HL-60 (cell line): ENCODE measurements at regions not wholly inside any gene's neighbourhood (a gene's known extent, or its start where the extent isn't known, plus 50 kb on each side); places are given as distances from the start of the nearest gene placed in this dataset.

Experiments
- DNase-seq, 2 experiments: peaks; one replicate each; pipeline ENCODE4 v3.0.0-alpha.2; 2010 to 2020; ENCODE audit warnings: low read depth in 1 of 2, low spot score in 1 of 2
- H3K27ac ChIP-seq: fragments of 250-450 bp; sonication (Bioruptor Pico); replicated peaks from 2 replicates; pipeline ENCODE4 v1.5.1; 2020; ENCODE audit warnings: mild to moderate bottlenecking, moderate library complexity
- H3K27me3 ChIP-seq: fragments of 250-450 bp; sonication (Bioruptor Pico); 2 replicates; pipeline ENCODE4 v1.5.1; 2021; ENCODE audit warnings: mild to moderate bottlenecking, moderate library complexity; ENCODE audit not compliant: insufficient read depth, poor library complexity, severe bottlenecking
- H3K4me3 ChIP-seq: replicated peaks from 2 replicates; pipeline ENCODE4 v1.5.1; 2011; ENCODE audit warnings: mild to moderate bottlenecking, control low read depth, low read length; ENCODE audit not compliant: insufficient read depth
- GABPA ChIP-seq: IDR thresholded peaks from 2 replicates; pipeline ENCODE4 v1.6.1; 2012; ENCODE audit warnings: low read depth
- POLR2AphosphoS5 ChIP-seq: IDR thresholded peaks from 2 replicates; pipeline ENCODE4 v1.6.1; 2012; ENCODE audit warnings: low read depth
- REST ChIP-seq: IDR thresholded peaks from 2 replicates; pipeline ENCODE4 v1.6.1; 2012; ENCODE audit warnings: low read depth; ENCODE audit not compliant: insufficient replicate concordance
- SPI1 ChIP-seq: IDR thresholded peaks from 2 replicates; pipeline ENCODE4 v1.6.1; 2012; ENCODE audit warnings: low read depth, mild to moderate bottlenecking, borderline replicate concordance
- TF ChIP-seq, protein P1 (sequence below): IDR thresholded peaks from one replicate; pipeline ENCODE4 v1.5.1; 2011; ENCODE audit warnings: low read length, control low read depth, inconsistent platforms; ENCODE audit not compliant: insufficient read depth

DNA sequence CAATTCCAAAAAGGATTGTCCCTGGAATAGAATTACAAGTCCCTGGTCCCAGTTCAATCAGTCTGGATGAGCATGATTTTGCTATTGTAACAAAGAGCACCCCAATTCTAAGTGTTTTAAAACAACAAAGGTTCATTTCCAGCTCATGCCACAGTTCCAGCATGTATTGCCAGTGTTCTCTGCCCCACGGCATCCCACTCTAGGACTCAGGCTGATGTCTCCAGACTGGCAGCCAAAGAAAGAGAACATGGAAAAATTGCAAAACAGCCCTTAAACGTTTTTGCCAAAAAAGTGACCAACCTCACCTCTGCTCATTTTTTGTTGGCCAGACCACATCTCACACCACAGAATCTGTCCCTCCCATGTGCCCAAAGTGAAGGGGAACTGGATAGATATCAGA, 116.0 kb upstream of the PLXNC1 start:
- H3K27ac ChIP-seq = no peak overlapping the region
- no peak for DNase-seq
- H3K4me3 ChIP-seq = no peak overlapping the region
- H3K27me3 ChIP-seq = no peaks in the 10 kb centered on the region
- no peak for TF ChIP-seq POLR2AphosphoS5
- TF ChIP-seq GABPA = no peak
- no peak for TF ChIP-seq SPI1
- TF ChIP-seq REST = no peak
- TF ChIP-seq, protein P1, sequence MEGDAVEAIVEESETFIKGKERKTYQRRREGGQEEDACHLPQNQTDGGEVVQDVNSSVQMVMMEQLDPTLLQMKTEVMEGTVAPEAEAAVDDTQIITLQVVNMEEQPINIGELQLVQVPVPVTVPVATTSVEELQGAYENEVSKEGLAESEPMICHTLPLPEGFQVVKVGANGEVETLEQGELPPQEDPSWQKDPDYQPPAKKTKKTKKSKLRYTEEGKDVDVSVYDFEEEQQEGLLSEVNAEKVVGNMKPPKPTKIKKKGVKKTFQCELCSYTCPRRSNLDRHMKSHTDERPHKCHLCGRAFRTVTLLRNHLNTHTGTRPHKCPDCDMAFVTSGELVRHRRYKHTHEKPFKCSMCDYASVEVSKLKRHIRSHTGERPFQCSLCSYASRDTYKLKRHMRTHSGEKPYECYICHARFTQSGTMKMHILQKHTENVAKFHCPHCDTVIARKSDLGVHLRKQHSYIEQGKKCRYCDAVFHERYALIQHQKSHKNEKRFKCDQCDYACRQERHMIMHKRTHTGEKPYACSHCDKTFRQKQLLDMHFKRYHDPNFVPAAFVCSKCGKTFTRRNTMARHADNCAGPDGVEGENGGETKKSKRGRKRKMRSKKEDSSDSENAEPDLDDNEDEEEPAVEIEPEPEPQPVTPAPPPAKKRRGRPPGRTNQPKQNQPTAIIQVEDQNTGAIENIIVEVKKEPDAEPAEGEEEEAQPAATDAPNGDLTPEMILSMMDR = no peak

DNA sequence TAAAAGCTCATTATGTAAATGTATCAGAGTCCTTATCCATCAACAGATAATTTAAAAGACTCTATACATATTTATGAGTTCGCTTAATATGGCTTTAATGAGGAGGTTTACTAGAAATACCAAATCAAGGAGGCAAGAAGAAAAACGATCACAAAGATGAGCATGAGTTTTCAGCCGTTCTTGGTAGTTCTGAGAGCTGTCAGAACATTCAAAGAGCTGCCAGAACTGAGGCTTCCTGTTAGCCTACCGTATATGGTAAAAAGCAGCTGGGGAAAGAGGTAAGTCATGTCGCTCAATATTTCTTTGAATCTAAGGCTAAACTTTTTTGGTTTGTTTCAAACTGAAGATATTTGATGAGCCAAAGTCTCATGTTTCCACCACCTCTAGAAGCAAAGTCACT, 115.3 kb upstream of the PLXNC1 start:
- Histone ChIP-seq H3K4me3 (no peak overlapping the region), H3K27ac (no peak overlapping the region), H3K27me3 (no peaks in the 10 kb centered on the region)
- TF ChIP-seq SPI1 (no peak), GABPA (no peak), REST (no peak), POLR2AphosphoS5 (no peak)
- TF ChIP-seq, protein P1 = no peak
- DNase-seq = no peak

GRCh38 chr12:94033784-94034183, 114.6 kb upstream of the PLXNC1 start:
- TF ChIP-seq, protein P1 = no peak
- TF ChIP-seq POLR2AphosphoS5 (no peak), GABPA (no peak), REST (no peak), SPI1 (no peak)
- no peak overlapping the region for H3K4me3 ChIP-seq
- DNase-seq = no peak
- no peak overlapping the region for H3K27ac ChIP-seq
- H3K27me3 ChIP-seq = no peaks in the 10 kb centered on the region
